Transverse colon (tissue), 4 donors: ENCODE measurements at regions not wholly inside any gene's neighbourhood (a gene's known extent, or its start where the extent isn't known, plus 50 kb on each side); places are given as distances from the start of the nearest gene placed in this dataset.
A peak's percentile ranks its signal among the peaks of the same experiment; 100 is the strongest.
"Not testable (repeated sequence)": the region's sequence is repeated elsewhere in the genome, so short reads cannot be mapped to it uniquely, and the experiment has no call there.

Experiments used
- DNase-seq: peaks from one replicate; pipeline ENCODE4 v3.0.0-alpha.2; 2019
- H3K27ac ChIP-seq, 4 donors: fragments of 200-600 bp; sonication (generic); 2 replicates each; pipeline ENCODE4 v1.5.1; 2016 to 2018; ENCODE audit warnings: inconsistent platforms in 4 of 4
- H3K27me3 ChIP-seq: fragments of 200-600 bp; sonication (generic); 2 replicates; pipeline ENCODE4 v1.5.1; 2017; ENCODE audit warnings: inconsistent platforms
- H3K36me3 ChIP-seq, 4 donors: fragments of 200-600 bp; sonication (generic); 2 replicates each; pipeline ENCODE4 v1.5.1; 2017 to 2019; ENCODE audit warnings: inconsistent platforms in 4 of 4
- H3K4me1 ChIP-seq, 4 donors: fragments of 200-600 bp; sonication (generic); 2 replicates each; pipeline ENCODE4 v1.5.1; 2017 to 2020; ENCODE audit warnings: inconsistent platforms in 4 of 4
- H3K4me3 ChIP-seq, 4 donors: fragments of 200-600 bp; sonication (generic); 1 replicate in 1 of 4; 2 replicates in 3 of 4; pipeline versions ENCODE4 v1.5.1 to v1.6.1; 2017 to 2019; ENCODE audit warnings: inconsistent platforms in 4 of 4
- H3K9me3 ChIP-seq, 2 donors: fragments of 200-600 bp; sonication (generic); 2 replicates each; pipeline ENCODE4 v1.5.1; 2017 to 2019; ENCODE audit warnings: inconsistent platforms in 2 of 2
- WGBS, 2 donors: methylation state at CpG; one replicate each; pipeline ENCODE4 v1.1.5; 2018; ENCODE audit warnings: low coverage in 1 of 2; 5-methylcytosine and 5-hydroxymethylcytosine counted together
- in situ Hi-C, 4 donors: fragments of 200-750 bp; cut with MboI; loops; one replicate each; pipeline versions ENCODE4 v1.15.0 to v1.15.1; 2017; ENCODE audit warnings: low sequenced_read_pairs in 3 of 4, low pct_ligation_motif_present in 1 of 4, low pct_unique_long_range_greater_than_20kb in 1 of 4
- intact Hi-C: fragments of 100-400 bp; cut with DNase I; formaldehyde crosslinking; loops from one replicate; pipeline ENCODE4 v1.15.1; 2023; ENCODE audit warnings: low total_unique reads

- H3K27me3 ChIP-seq, DNase-seq, in situ Hi-C loops, H3K36me3 ChIP-seq, H3K9me3 ChIP-seq, H3K4me1 ChIP-seq, H3K4me3 ChIP-seq, intact Hi-C loops, H3K27ac ChIP-seq: not testable (repeated sequence)
- WGBS, 2 donors = no CpG with 5 or more reads among the region's 11 CpGs
Measured at GRCh38 chr17:16864462-16865076, 107.3 kb downstream of the TNFRSF13B start.

- H3K36me3 ChIP-seq, H3K4me1 ChIP-seq, H3K27ac ChIP-seq, intact Hi-C loops, H3K4me3 ChIP-seq, in situ Hi-C loops, H3K27me3 ChIP-seq, H3K9me3 ChIP-seq: not testable (repeated sequence)
- WGBS, 2 donors = 88% methylated on average over 8 of the region's 8 CpGs; no CpG with 5 or more reads in 1 of the 2 donors
- peak; percentile 18 for DNase-seq
Measured at GRCh38 chr17:16861152-16861551, 110.8 kb downstream of the TNFRSF13B start.

- H3K4me1 ChIP-seq, DNase-seq, H3K9me3 ChIP-seq, in situ Hi-C loops, H3K27me3 ChIP-seq, intact Hi-C loops, H3K36me3 ChIP-seq, H3K4me3 ChIP-seq, H3K27ac ChIP-seq: not testable (repeated sequence)
- WGBS, 2 donors = 90 to 100% methylated on average over 3 to 9 of the region's 9 CpGs
Measured at GRCh38 chr17:16860467-16860866, 111.5 kb downstream of the TNFRSF13B start.

- in situ Hi-C loops, DNase-seq, H3K4me1 ChIP-seq, H3K4me3 ChIP-seq, intact Hi-C loops, H3K36me3 ChIP-seq, H3K27ac ChIP-seq, H3K9me3 ChIP-seq, H3K27me3 ChIP-seq: not testable (repeated sequence)
- 38 to 55% methylated on average over 2 of the region's 2 CpGs for WGBS, 2 donors
Measured at GRCh38 chr17:16859515-16859914, 112.4 kb downstream of the TNFRSF13B start.

GRCh38 chr17:16857746-16858145 lies 114.2 kb downstream of the TNFRSF13B start:
- intact Hi-C loops, in situ Hi-C loops, H3K9me3 ChIP-seq, H3K36me3 ChIP-seq, H3K27ac ChIP-seq, DNase-seq, H3K27me3 ChIP-seq, H3K4me3 ChIP-seq, H3K4me1 ChIP-seq: not testable (repeated sequence)
- 84% methylated on average over 6 of the region's 6 CpGs; no CpG with 5 or more reads in 1 of the 2 donors for WGBS, 2 donors

- intact Hi-C loops, H3K4me1 ChIP-seq, H3K9me3 ChIP-seq, in situ Hi-C loops, H3K27me3 ChIP-seq, DNase-seq, H3K27ac ChIP-seq, H3K4me3 ChIP-seq, H3K36me3 ChIP-seq: not testable (repeated sequence)
- 85% methylated on average over 3 of the region's 3 CpGs; no CpG with 5 or more reads in 1 of the 2 donors for WGBS, 2 donors
Measured at GRCh38 chr17:16856846-16857245, 115.1 kb downstream of the TNFRSF13B start.

- H3K27me3 ChIP-seq, H3K4me1 ChIP-seq, in situ Hi-C loops, H3K27ac ChIP-seq, H3K36me3 ChIP-seq, intact Hi-C loops, DNase-seq, H3K4me3 ChIP-seq, H3K9me3 ChIP-seq: not testable (repeated sequence)
- 68 to 75% methylated on average over 12 of the region's 12 CpGs for WGBS, 2 donors
Measured at GRCh38 chr17:16856171-16856570, 115.7 kb downstream of the TNFRSF13B start.

- DNase-seq, H3K4me3 ChIP-seq, intact Hi-C loops, in situ Hi-C loops, H3K27me3 ChIP-seq, H3K36me3 ChIP-seq, H3K9me3 ChIP-seq, H3K4me1 ChIP-seq, H3K27ac ChIP-seq: not testable (repeated sequence)
- 50 to 82% methylated on average over 1 to 5 of the region's 5 CpGs for WGBS, 2 donors
Measured at GRCh38 chr17:16854636-16855035, 117.3 kb downstream of the TNFRSF13B start.
